GM12865 (cell line): ENCODE measurements at regions not wholly inside any gene's neighbourhood (a gene's known extent, or its start where the extent isn't known, plus 50 kb on each side); places are given as distances from the start of the nearest gene placed in this dataset.

ENCODE experiments used
- DNase-seq: peaks from one replicate; pipeline ENCODE4 v3.0.0; 2010; ENCODE audit warnings: low read depth
- H3K4me3 ChIP-seq: 2 replicates; pipeline ENCODE4 v1.5.1; 2011; ENCODE audit warnings: mild to moderate bottlenecking, low read depth, low read length, control low read depth
- CTCF ChIP-seq: IDR thresholded peaks from 2 replicates; pipeline ENCODE4 v1.5.1; 2011; ENCODE audit warnings: low read length, control low read depth, low read depth, inconsistent platforms; ENCODE audit not compliant: insufficient read depth; ENCODE audit errors: missing control alignments

GRCh38 chr22:48575618-48576332 is 1251.9 kb downstream of the BRD1 start:
- no peak overlapping the region for H3K4me3 ChIP-seq
- no peak for TF ChIP-seq CTCF
- no peak for DNase-seq

GRCh38 chr22:48574776-48575617 is 1252.7 kb downstream of the BRD1 start:
- H3K4me3 ChIP-seq: no peak overlapping the region
- TF ChIP-seq CTCF: no peak
- no peak for DNase-seq

- no peak overlapping the region for H3K4me3 ChIP-seq
- no peak for TF ChIP-seq CTCF
- DNase-seq: no peak
Measured at GRCh38 chr22:48573766-48574165, 1253.9 kb downstream of the BRD1 start.

GRCh38 chr22:48572951-48573350 is 1254.7 kb downstream of the BRD1 start:
- TF ChIP-seq CTCF: no peak
- no peak overlapping the region for H3K4me3 ChIP-seq
- no peak for DNase-seq

- no peak for DNase-seq
- H3K4me3 ChIP-seq: no peak overlapping the region
- TF ChIP-seq CTCF: no peak
Measured at GRCh38 chr22:48570912-48571311, 1256.8 kb downstream of the BRD1 start.

GRCh38 chr22:48569476-48570233 is 1258.0 kb downstream of the BRD1 start:
- DNase-seq: no peak
- no peak overlapping the region for H3K4me3 ChIP-seq
- TF ChIP-seq CTCF: no peak
